NB4 (cell line): ENCODE measurements at regions not wholly inside any gene's neighbourhood (a gene's known extent, or its start where the extent isn't known, plus 50 kb on each side); places are given as distances from the start of the nearest gene placed in this dataset.

Experiments
- CTCF ChIP-seq: IDR thresholded peaks from one replicate; pipeline ENCODE4 v1.5.1; 2012; ENCODE audit warnings: low read depth, low read length
- MAX ChIP-seq: IDR thresholded peaks from 2 replicates; pipeline ENCODE4 v1.6.1; 2011; ENCODE audit warnings: low read depth, low read length
- POLR2A ChIP-seq: IDR thresholded peaks from 2 replicates; pipeline ENCODE4 v1.6.1; 2011; ENCODE audit warnings: mild to moderate bottlenecking; ENCODE audit not compliant: insufficient read length; ENCODE audit errors: extremely low read depth

GRCh38 chr9:7615344-7615743, 184.2 kb downstream of the DMAC1 start:
- TF ChIP-seq POLR2A (no peak), CTCF (no peak), MAX (no peak)
